ENCODE measurements at regions not wholly inside any gene's neighbourhood (a gene's known extent, or its start where the extent isn't known, plus 50 kb on each side); places are given as distances from the start of the nearest gene placed in this dataset.

- H3K27me3 ChIP-seq (replicated peaks in 2 of 5; ENCODE audit: control insufficient read depth in 4 of 5, insufficient read depth in 5 of 5, low read length in 4 of 5) = peaks cover 0 to 11% (median 3%) of the 10 kb centered on the region in 5 experiments
- no peak for DNase-seq
- H3K36me3 ChIP-seq (ENCODE audit: control insufficient read depth in 4 of 4, insufficient read depth in 4 of 4, low read length in 3 of 4) = no peaks in the 10 kb centered on the region
- POLR2A ChIA-PET = no interaction called here
- no peak overlapping the region for H3K4me3 ChIP-seq (ENCODE audit: control insufficient read depth in 1 of 7, extremely low read depth in 1 of 7, insufficient read depth in 4 of 7, low read depth in 2 of 7, low read length in 6 of 7)
- CTCF ChIA-PET = interaction anchor here (1.7 kb wide), 1 partner anchor 11 kb away, joined by 4 read pairs; no protein-coding TSS in a partner anchor
- 93% methylated on average over 6 of the region's 6 CpGs for WGBS (ENCODE audit: insufficient coverage)
- no peaks in the 10 kb centered on the region for H3K9me3 ChIP-seq (ENCODE audit: control extremely low read depth in 1 of 5, control insufficient read depth in 4 of 5, insufficient read depth in 2 of 5, low read depth in 1 of 5, low read length in 4 of 5)
- no peak overlapping the region for H3K27ac ChIP-seq (ENCODE audit: insufficient read depth in 1 of 2, low read depth in 1 of 2, low read length in 2 of 2, poor library complexity in 1 of 2, severe bottlenecking in 2 of 2)
- no peaks in the 10 kb centered on the region for H3K4me1 ChIP-seq (ENCODE audit: control extremely low read depth in 1 of 4, control insufficient read depth in 4 of 4, insufficient read depth in 4 of 4, low read length in 3 of 4)
These were observed 66.1 kb upstream of the BARHL2 start for GRCh38 chr1:90783181-90783580.

GRCh38 chr1:90782046-90782445 lies 64.9 kb upstream of the BARHL2 start:
- H3K4me1 ChIP-seq (ENCODE audit: control extremely low read depth in 1 of 4, control insufficient read depth in 4 of 4, insufficient read depth in 4 of 4, low read length in 3 of 4) = no peaks in the 10 kb centered on the region
- POLR2A ChIA-PET = no interaction called here
- CTCF ChIA-PET = no interaction called here

GRCh38 chr1:90781534-90781933 lies 64.4 kb upstream of the BARHL2 start:
- no peak for DNase-seq
- no peaks in the 10 kb centered on the region for H3K4me1 ChIP-seq (ENCODE audit: control extremely low read depth in 1 of 4, control insufficient read depth in 4 of 4, insufficient read depth in 4 of 4, low read length in 3 of 4)
- ChIA-PET POLR2A (no interaction called here), CTCF (no interaction called here)
- 74% methylated on average over 6 of the region's 6 CpGs for WGBS (ENCODE audit: insufficient coverage)
- no peaks in the 10 kb centered on the region for H3K9me3 ChIP-seq (ENCODE audit: control extremely low read depth in 1 of 5, control insufficient read depth in 4 of 5, insufficient read depth in 2 of 5, low read depth in 1 of 5, low read length in 4 of 5)
- H3K27me3 ChIP-seq (replicated peaks in 2 of 5; ENCODE audit: control insufficient read depth in 4 of 5, insufficient read depth in 5 of 5, low read length in 4 of 5) = peaks cover 0 to 7% (median 3%) of the 10 kb centered on the region in 5 experiments
- H3K27ac ChIP-seq (ENCODE audit: insufficient read depth in 1 of 2, low read depth in 1 of 2, low read length in 2 of 2, poor library complexity in 1 of 2, severe bottlenecking in 2 of 2) = no peak overlapping the region
- H3K36me3 ChIP-seq (ENCODE audit: control insufficient read depth in 4 of 4, insufficient read depth in 4 of 4, low read length in 3 of 4) = no peaks in the 10 kb centered on the region
- no peak overlapping the region for H3K4me3 ChIP-seq (ENCODE audit: control insufficient read depth in 1 of 7, extremely low read depth in 1 of 7, insufficient read depth in 4 of 7, low read depth in 2 of 7, low read length in 6 of 7)

More at GRCh38 chr1:90782046-90782445, 64.9 kb upstream of the BARHL2 start:
- H3K36me3 ChIP-seq (ENCODE audit: control insufficient read depth in 4 of 4, insufficient read depth in 4 of 4, low read length in 3 of 4) = no peaks in the 10 kb centered on the region
- H3K27me3 ChIP-seq (replicated peaks in 2 of 5; ENCODE audit: control insufficient read depth in 4 of 5, insufficient read depth in 5 of 5, low read length in 4 of 5) = peaks cover 0 to 9% (median 3%) of the 10 kb centered on the region in 5 experiments
- 94% methylated on average over 2 of the region's 2 CpGs for WGBS (ENCODE audit: insufficient coverage)
- no peak overlapping the region for H3K27ac ChIP-seq (ENCODE audit: insufficient read depth in 1 of 2, low read depth in 1 of 2, low read length in 2 of 2, poor library complexity in 1 of 2, severe bottlenecking in 2 of 2)
- no peak overlapping the region for H3K4me3 ChIP-seq (ENCODE audit: control insufficient read depth in 1 of 7, extremely low read depth in 1 of 7, insufficient read depth in 4 of 7, low read depth in 2 of 7, low read length in 6 of 7)
- no peak for DNase-seq
- no peaks in the 10 kb centered on the region for H3K9me3 ChIP-seq (ENCODE audit: control extremely low read depth in 1 of 5, control insufficient read depth in 4 of 5, insufficient read depth in 2 of 5, low read depth in 1 of 5, low read length in 4 of 5)

GRCh38 chr1:90780981-90781380 lies 63.9 kb upstream of the BARHL2 start:
- Histone ChIP-seq H3K9me3 (ENCODE audit: control extremely low read depth in 1 of 5, control insufficient read depth in 4 of 5, insufficient read depth in 2 of 5, low read depth in 1 of 5, low read length in 4 of 5) (no peaks in the 10 kb centered on the region), H3K27ac (ENCODE audit: insufficient read depth in 1 of 2, low read depth in 1 of 2, low read length in 2 of 2, poor library complexity in 1 of 2, severe bottlenecking in 2 of 2) (no peak overlapping the region), H3K4me3 (ENCODE audit: control insufficient read depth in 1 of 7, extremely low read depth in 1 of 7, insufficient read depth in 4 of 7, low read depth in 2 of 7, low read length in 6 of 7) (no peak overlapping the region), H3K36me3 (ENCODE audit: control insufficient read depth in 4 of 4, insufficient read depth in 4 of 4, low read length in 3 of 4) (no peaks in the 10 kb centered on the region), H3K27me3 (replicated peaks in 2 of 5; ENCODE audit: control insufficient read depth in 4 of 5, insufficient read depth in 5 of 5, low read length in 4 of 5) (peaks cover 0 to 3% (median 2%) of the 10 kb centered on the region in 5 experiments), H3K4me1 (ENCODE audit: control extremely low read depth in 1 of 4, control insufficient read depth in 4 of 4, insufficient read depth in 4 of 4, low read length in 3 of 4) (no peaks in the 10 kb centered on the region)
- DNase-seq = no peak
- POLR2A ChIA-PET = no interaction called here
- 100% methylated on average over 1 of the region's 2 CpGs for WGBS (ENCODE audit: insufficient coverage)
- CTCF ChIA-PET = no interaction called here

GRCh38 chr1:90779573-90779972 lies 62.5 kb upstream of the BARHL2 start:
- H3K36me3 ChIP-seq (ENCODE audit: control insufficient read depth in 4 of 4, insufficient read depth in 4 of 4, low read length in 3 of 4) = no peaks in the 10 kb centered on the region
- no peak overlapping the region for H3K27ac ChIP-seq (ENCODE audit: insufficient read depth in 1 of 2, low read depth in 1 of 2, low read length in 2 of 2, poor library complexity in 1 of 2, severe bottlenecking in 2 of 2)
- H3K4me3 ChIP-seq (ENCODE audit: control insufficient read depth in 1 of 7, extremely low read depth in 1 of 7, insufficient read depth in 4 of 7, low read depth in 2 of 7, low read length in 6 of 7) = no peak overlapping the region
- H3K9me3 ChIP-seq (ENCODE audit: control extremely low read depth in 1 of 5, control insufficient read depth in 4 of 5, insufficient read depth in 2 of 5, low read depth in 1 of 5, low read length in 4 of 5) = no peaks in the 10 kb centered on the region
- ChIA-PET POLR2A (no interaction called here), CTCF (no interaction called here)
- no peaks in the 10 kb centered on the region for H3K4me1 ChIP-seq (ENCODE audit: control extremely low read depth in 1 of 4, control insufficient read depth in 4 of 4, insufficient read depth in 4 of 4, low read length in 3 of 4)
- no peak for DNase-seq
- WGBS (ENCODE audit: insufficient coverage) = 100% methylated on average over 1 of the region's 4 CpGs
- peaks cover 0 to 3% (median 2%) of the 10 kb centered on the region in 5 experiments for H3K27me3 ChIP-seq (replicated peaks in 2 of 5; ENCODE audit: control insufficient read depth in 4 of 5, insufficient read depth in 5 of 5, low read length in 4 of 5)

GRCh38 chr1:90778486-90778885 lies 61.4 kb upstream of the BARHL2 start:
- no peak overlapping the region for H3K27ac ChIP-seq (ENCODE audit: insufficient read depth in 1 of 2, low read depth in 1 of 2, low read length in 2 of 2, poor library complexity in 1 of 2, severe bottlenecking in 2 of 2)
- ChIA-PET POLR2A (no interaction called here), CTCF (no interaction called here)
- no peaks in the 10 kb centered on the region for H3K36me3 ChIP-seq (ENCODE audit: control insufficient read depth in 4 of 4, insufficient read depth in 4 of 4, low read length in 3 of 4)
- H3K27me3 ChIP-seq (replicated peaks in 2 of 5; ENCODE audit: control insufficient read depth in 4 of 5, insufficient read depth in 5 of 5, low read length in 4 of 5) = peaks cover 0 to 3% (median 0%) of the 10 kb centered on the region in 5 experiments
- DNase-seq = no peak
- H3K4me1 ChIP-seq (ENCODE audit: control extremely low read depth in 1 of 4, control insufficient read depth in 4 of 4, insufficient read depth in 4 of 4, low read length in 3 of 4) = no peaks in the 10 kb centered on the region
- H3K4me3 ChIP-seq (ENCODE audit: control insufficient read depth in 1 of 7, extremely low read depth in 1 of 7, insufficient read depth in 4 of 7, low read depth in 2 of 7, low read length in 6 of 7) = no peak overlapping the region
- H3K9me3 ChIP-seq (ENCODE audit: control extremely low read depth in 1 of 5, control insufficient read depth in 4 of 5, insufficient read depth in 2 of 5, low read depth in 1 of 5, low read length in 4 of 5) = no peaks in the 10 kb centered on the region

GRCh38 chr1:90773812-90774211 lies 56.7 kb upstream of the BARHL2 start:
- Histone ChIP-seq H3K27ac (ENCODE audit: insufficient read depth in 1 of 2, low read depth in 1 of 2, low read length in 2 of 2, poor library complexity in 1 of 2, severe bottlenecking in 2 of 2) (no peak overlapping the region), H3K27me3 (replicated peaks in 2 of 5; ENCODE audit: control insufficient read depth in 4 of 5, insufficient read depth in 5 of 5, low read length in 4 of 5) (peaks cover 0 to 2% (median 0%) of the 10 kb centered on the region in 5 experiments), H3K9me3 (ENCODE audit: control extremely low read depth in 1 of 5, control insufficient read depth in 4 of 5, insufficient read depth in 2 of 5, low read depth in 1 of 5, low read length in 4 of 5) (no peaks in the 10 kb centered on the region), H3K4me1 (ENCODE audit: control extremely low read depth in 1 of 4, control insufficient read depth in 4 of 4, insufficient read depth in 4 of 4, low read length in 3 of 4) (no peaks in the 10 kb centered on the region), H3K4me3 (ENCODE audit: control insufficient read depth in 1 of 7, extremely low read depth in 1 of 7, insufficient read depth in 4 of 7, low read depth in 2 of 7, low read length in 6 of 7) (no peak overlapping the region), H3K36me3 (ENCODE audit: control insufficient read depth in 4 of 4, insufficient read depth in 4 of 4, low read length in 3 of 4) (no peaks in the 10 kb centered on the region)
- WGBS (ENCODE audit: insufficient coverage) = 69% methylated on average over 3 of the region's 3 CpGs
- ChIA-PET POLR2A (no interaction called here), CTCF (interaction anchor here (2.0 kb wide), 1 partner anchor 11 kb away, joined by 4 read pairs; no protein-coding TSS in a partner anchor)
- DNase-seq = no peak
